Muscle of arm (tissue), 1 donor: ENCODE measurements at regions not wholly inside any gene's neighbourhood (a gene's known extent, or its start where the extent isn't known, plus 50 kb on each side); places are given as distances from the start of the nearest gene placed in this dataset.
A peak's percentile ranks its signal among the peaks of the same experiment; 100 is the strongest.

ENCODE experiments used
- DNase-seq: peaks from one replicate; pipeline ENCODE4 v3.0.0-alpha.2; 2013

GRCh38 chr5:67301285-67301903 lies 104.8 kb upstream of the CD180 start:
- DNase-seq = peak; percentile 63

GRCh38 chr5:67300326-67300725 lies 103.7 kb upstream of the CD180 start:
- no peak for DNase-seq

GRCh38 chr5:67299231-67299735 lies 102.7 kb upstream of the CD180 start:
- no peak for DNase-seq

- no peak for DNase-seq
Measured at GRCh38 chr5:67297802-67298532, 101.4 kb upstream of the CD180 start.

GRCh38 chr5:67297376-67297775 lies 100.8 kb upstream of the CD180 start:
- no peak for DNase-seq

GRCh38 chr5:67294266-67294938 lies 97.8 kb upstream of the CD180 start:
- no peak for DNase-seq

- no peak for DNase-seq
Measured at GRCh38 chr5:67293226-67293625, 96.6 kb upstream of the CD180 start.

GRCh38 chr5:67292201-67292940 lies 95.8 kb upstream of the CD180 start:
- DNase-seq = no peak

- DNase-seq = no peak
Measured at GRCh38 chr5:67291671-67292070, 95.1 kb upstream of the CD180 start.

- DNase-seq = no peak
Measured at GRCh38 chr5:67291066-67291465, 94.5 kb upstream of the CD180 start.

GRCh38 chr5:67290655-67291054 lies 94.1 kb upstream of the CD180 start:
- no peak for DNase-seq

- DNase-seq = peak; percentile 79
Measured at GRCh38 chr5:67289763-67290521, 93.3 kb upstream of the CD180 start.

- no peak for DNase-seq
Measured at GRCh38 chr5:67287510-67288268, 91.1 kb upstream of the CD180 start.

GRCh38 chr5:67286006-67286405 lies 89.4 kb upstream of the CD180 start:
- no peak for DNase-seq

GRCh38 chr5:67283988-67284487 lies 87.4 kb upstream of the CD180 start:
- no peak for DNase-seq

- no peak for DNase-seq
Measured at GRCh38 chr5:67283275-67283987, 86.8 kb upstream of the CD180 start.

- no peak for DNase-seq
Measured at GRCh38 chr5:67281874-67282273, 85.3 kb upstream of the CD180 start.

- DNase-seq = no peak
Measured at GRCh38 chr5:67273689-67274356, 77.2 kb upstream of the CD180 start.

- DNase-seq = no peak
Measured at GRCh38 chr5:67272453-67273130, 76.0 kb upstream of the CD180 start.
